ENCODE measurements at regions not wholly inside any gene's neighbourhood (a gene's known extent, or its start where the extent isn't known, plus 50 kb on each side); places are given as distances from the start of the nearest gene placed in this dataset.

DNA sequence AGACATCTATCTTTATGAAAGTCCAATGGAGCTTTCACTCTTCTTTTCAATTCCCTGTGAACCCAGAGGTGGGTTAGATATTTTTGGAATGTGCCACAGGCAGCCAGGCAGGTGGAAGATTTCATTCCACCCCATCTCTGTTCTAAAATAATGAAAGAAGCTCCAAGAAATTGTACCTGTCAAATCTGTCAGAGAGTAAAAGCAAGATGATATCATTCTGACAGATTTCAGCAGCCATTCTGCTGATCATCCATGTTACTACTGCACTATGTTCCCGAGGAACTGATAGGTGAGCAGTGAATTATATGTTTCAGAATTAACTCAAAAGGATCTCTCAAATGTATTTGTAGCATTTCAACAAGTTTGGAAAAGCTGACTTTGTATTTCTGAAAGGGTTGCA, 339.5 kb upstream of the SPANXN4 start:
- no peak for DNase-seq
- Histone ChIP-seq H3K36me3 (no peaks in the 10 kb centered on the region), H3K27me3 (ENCODE audit: insufficient read depth, low read depth, severe bottlenecking) (peaks cover 5% of the 10 kb centered on the region), H3K27ac (no peak overlapping the region), H3K9me3 (ENCODE audit: severe bottlenecking) (no peaks in the 10 kb centered on the region), H3K4me3 (ENCODE audit: low read depth, low read length) (no peak overlapping the region)
- no peak for TF ChIP-seq CTCF (IDR thresholded peaks at IDR 0.05; ENCODE audit: low read depth, low read length)

GRCh38 chrX:142680038-142680437, 345.7 kb upstream of the SPANXN4 start:
- no peak for DNase-seq
- Histone ChIP-seq H3K27ac (no peak overlapping the region), H3K9me3 (ENCODE audit: severe bottlenecking) (no peaks in the 10 kb centered on the region), H3K4me3 (ENCODE audit: low read depth, low read length) (no peak overlapping the region), H3K36me3 (no peaks in the 10 kb centered on the region), H3K27me3 (ENCODE audit: insufficient read depth, low read depth, severe bottlenecking) (peaks cover 3% of the 10 kb centered on the region)
- TF ChIP-seq CTCF (IDR thresholded peaks at IDR 0.05; ENCODE audit: low read depth, low read length) = no peak

- no peak for TF ChIP-seq CTCF (IDR thresholded peaks at IDR 0.05; ENCODE audit: low read depth, low read length)
- Histone ChIP-seq H3K27me3 (ENCODE audit: insufficient read depth, low read depth, severe bottlenecking) (peaks cover 2% of the 10 kb centered on the region), H3K9me3 (ENCODE audit: severe bottlenecking) (no peaks in the 10 kb centered on the region), H3K4me3 (ENCODE audit: low read depth, low read length) (no peak overlapping the region), H3K27ac (no peak overlapping the region), H3K36me3 (no peaks in the 10 kb centered on the region)
- DNase-seq = no peak
Measured at GRCh38 chrX:142671036-142671435, 354.7 kb upstream of the SPANXN4 start.

- no peak overlapping the region for H3K4me3 ChIP-seq (ENCODE audit: low read depth, low read length)
- H3K36me3 ChIP-seq = no peaks in the 10 kb centered on the region
- DNase-seq = no peak
- TF ChIP-seq CTCF (IDR thresholded peaks at IDR 0.05; ENCODE audit: low read depth, low read length) = no peak
- no peak overlapping the region for H3K27ac ChIP-seq
- no peaks in the 10 kb centered on the region for H3K9me3 ChIP-seq (ENCODE audit: severe bottlenecking)
- peaks cover 9% of the 10 kb centered on the region for H3K27me3 ChIP-seq (ENCODE audit: insufficient read depth, low read depth, severe bottlenecking)
Measured at GRCh38 chrX:142663330-142664095, 362.2 kb upstream of the SPANXN4 start.

GRCh38 chrX:142661696-142662095, 364.0 kb upstream of the SPANXN4 start:
- Histone ChIP-seq H3K4me3 (ENCODE audit: low read depth, low read length) (no peak overlapping the region), H3K27ac (no peak overlapping the region), H3K27me3 (ENCODE audit: insufficient read depth, low read depth, severe bottlenecking) (peaks cover 14% of the 10 kb centered on the region), H3K36me3 (no peaks in the 10 kb centered on the region), H3K9me3 (ENCODE audit: severe bottlenecking) (no peaks in the 10 kb centered on the region)
- no peak for TF ChIP-seq CTCF (IDR thresholded peaks at IDR 0.05; ENCODE audit: low read depth, low read length)
- DNase-seq = no peak

DNA sequence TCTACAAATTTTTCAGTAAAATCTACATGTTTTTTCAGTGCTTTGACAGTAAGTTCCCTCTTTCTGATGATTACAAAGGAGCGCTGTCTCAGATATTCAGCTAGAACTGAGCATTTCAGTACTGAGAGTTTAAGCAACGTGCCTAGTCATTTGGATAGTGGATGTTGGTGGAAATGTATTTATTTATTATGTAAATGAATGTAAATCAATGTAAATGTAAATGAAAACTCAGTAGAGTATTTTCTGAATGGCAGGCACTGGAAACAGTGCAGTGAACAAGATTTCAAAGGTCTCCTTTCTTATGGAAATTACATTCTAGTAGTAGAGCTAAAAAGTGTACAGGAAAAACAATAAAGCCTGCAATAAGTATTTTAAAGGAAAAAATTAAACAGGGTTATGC, 370.2 kb upstream of the SPANXN4 start:
- Histone ChIP-seq H3K36me3 (no peaks in the 10 kb centered on the region), H3K27ac (no peak overlapping the region), H3K9me3 (ENCODE audit: severe bottlenecking) (no peaks in the 10 kb centered on the region), H3K4me3 (ENCODE audit: low read depth, low read length) (no peak overlapping the region), H3K27me3 (ENCODE audit: insufficient read depth, low read depth, severe bottlenecking) (peaks cover 45% of the 10 kb centered on the region)
- no peak for DNase-seq
- TF ChIP-seq CTCF (IDR thresholded peaks at IDR 0.05; ENCODE audit: low read depth, low read length) = no peak
